Aorta (tissue), 5 donors: ENCODE measurements at regions not wholly inside any gene's neighbourhood (a gene's known extent, or its start where the extent isn't known, plus 50 kb on each side); places are given as distances from the start of the nearest gene placed in this dataset.
"Not testable (repeated sequence)": the region's sequence is repeated elsewhere in the genome, so short reads cannot be mapped to it uniquely, and the experiment has no call there.

Experiments
- ATAC-seq: fragments of 200-7000 bp; cut with Tn5 transposase; one replicate; pipeline ENCODE4 v1.9.1; 2022; ENCODE audit warnings: moderate library complexity; ENCODE audit not compliant: low FRiP score
- DNase-seq, 2 donors: peaks; one replicate each; pipeline ENCODE4 v3.0.0-alpha.2; 2020
- H3K27ac ChIP-seq, 2 donors: one replicate each; pipeline ENCODE4 v1.5.1; 2013; ENCODE audit warnings: low read length in 2 of 2, mild to moderate bottlenecking in 2 of 2, moderate library complexity in 2 of 2, control low read depth in 1 of 2, inconsistent platforms in 1 of 2, low read depth in 1 of 2
- H3K27me3 ChIP-seq, 2 donors: one replicate each; pipeline ENCODE4 v1.6.1; 2013; ENCODE audit warnings: control low read depth in 1 of 2, low read length in 1 of 2, mild to moderate bottlenecking in 1 of 2, moderate library complexity in 1 of 2; ENCODE audit not compliant: insufficient read depth in 2 of 2, control insufficient read depth in 1 of 2
- H3K36me3 ChIP-seq, 2 donors: one replicate each; pipeline ENCODE4 v1.6.1; 2013; ENCODE audit warnings: control low read depth in 1 of 2, low read length in 1 of 2, mild to moderate bottlenecking in 1 of 2; ENCODE audit not compliant: insufficient read depth in 2 of 2, control insufficient read depth in 1 of 2
- H3K4me1 ChIP-seq, 2 donors: one replicate each; pipeline ENCODE4 v1.6.1; 2013; ENCODE audit warnings: low read length in 2 of 2, control low read depth in 1 of 2, mild to moderate bottlenecking in 1 of 2, moderate library complexity in 1 of 2; ENCODE audit not compliant: insufficient read depth in 2 of 2, control insufficient read depth in 1 of 2
- H3K4me3 ChIP-seq, 2 donors: one replicate each; pipeline ENCODE4 v1.5.1; 2013; ENCODE audit warnings: low read length in 2 of 2, control low read depth in 1 of 2, mild to moderate bottlenecking in 1 of 2
- H3K9me3 ChIP-seq: one replicate; pipeline ENCODE4 v1.6.1; 2013; ENCODE audit warnings: mild to moderate bottlenecking, low read length; ENCODE audit not compliant: control insufficient read depth
- WGBS, 2 donors: extraction: QIAGEN DNeasy Blood & Tissue Kit; methylation state at CpG; one replicate each; pipeline ENCODE4 v1.1.7; 2013; 5-methylcytosine and 5-hydroxymethylcytosine counted together
- intact Hi-C, 2 donors: fragments of 100-400 bp; cut with DNase I; formaldehyde crosslinking; loops; one replicate each; pipeline versions ENCODE4 v1.14.2 to v1.15.0; 2022
- donor health status: healthy with polysubstance abuse.
- donor health status: Bipolar disorder and iron deficiency.
- donor health status: DM: no; HTN: no; CAD: no.
- donor health status: DM: no; HTN: no; CAD: no.
- donor health status: DM: yes; HTN: yes; CAD: no.

DNA sequence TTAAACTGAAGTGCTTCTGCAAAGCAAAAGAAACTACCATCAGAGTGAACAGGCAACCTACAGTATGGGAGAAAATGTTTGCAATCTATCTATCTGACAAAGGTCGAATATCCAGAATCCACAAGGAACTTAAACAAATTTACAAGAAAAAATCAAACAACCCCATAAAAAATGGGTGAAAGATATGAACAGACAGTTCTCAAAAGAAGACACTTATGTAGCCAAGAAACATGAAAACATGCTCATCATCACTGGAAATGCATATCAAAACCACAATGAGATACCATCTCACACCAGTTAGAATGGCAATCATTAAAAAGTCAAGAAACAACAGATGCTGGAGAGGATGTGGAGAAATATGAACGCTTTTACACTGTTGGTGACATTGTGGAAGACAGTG, 165.4 kb downstream of the CRPPA start:
- intact Hi-C loops, H3K9me3 ChIP-seq, H3K27ac ChIP-seq, H3K36me3 ChIP-seq, H3K4me3 ChIP-seq, ATAC-seq, DNase-seq, H3K4me1 ChIP-seq, H3K27me3 ChIP-seq: not testable (repeated sequence)
- 95 to 97% methylated on average over 2 of the region's 2 CpGs for WGBS, 2 donors

- H3K4me1 ChIP-seq, DNase-seq, H3K9me3 ChIP-seq, H3K27ac ChIP-seq, intact Hi-C loops, ATAC-seq, H3K27me3 ChIP-seq, H3K36me3 ChIP-seq, H3K4me3 ChIP-seq: not testable (repeated sequence)
- 96 to 97% methylated on average over 2 of the region's 2 CpGs for WGBS, 2 donors
Measured at GRCh38 chr7:16250655-16251054, 170.7 kb downstream of the CRPPA start.

DNA sequence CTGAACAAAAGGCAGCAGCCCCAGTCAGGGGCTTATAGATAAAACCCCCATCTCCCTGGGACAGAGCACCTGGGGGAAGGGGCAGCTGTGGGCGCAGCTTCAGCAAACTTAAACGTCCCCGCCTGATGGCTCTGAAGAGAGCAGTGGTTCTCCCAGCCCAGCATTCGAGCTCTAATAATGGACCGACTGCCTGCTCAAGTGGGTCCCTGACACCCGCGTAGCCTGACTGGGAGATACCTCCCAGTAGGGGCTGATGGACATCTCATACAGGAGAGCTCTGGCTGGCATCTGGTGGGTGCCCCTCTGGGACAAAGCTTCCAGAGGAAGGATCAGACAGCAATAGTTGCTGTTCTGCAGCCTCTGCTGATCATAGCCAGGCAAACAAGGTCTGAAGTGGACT, 172.1 kb downstream of the CRPPA start:
- WGBS, 2 donors: 94 to 98% methylated on average over 7 of the region's 7 CpGs

GRCh38 chr7:16248556-16248955, 172.8 kb downstream of the CRPPA start:
- H3K9me3 ChIP-seq, H3K27ac ChIP-seq, ATAC-seq, DNase-seq, H3K36me3 ChIP-seq, H3K4me3 ChIP-seq, H3K4me1 ChIP-seq, intact Hi-C loops, H3K27me3 ChIP-seq: not testable (repeated sequence)
- 97 to 98% methylated on average over 6 of the region's 6 CpGs for WGBS, 2 donors

More for the DNA sequence above, 172.1 kb downstream of the CRPPA start:
- intact Hi-C loops, ATAC-seq, H3K9me3 ChIP-seq, DNase-seq, H3K4me3 ChIP-seq, H3K27me3 ChIP-seq, H3K4me1 ChIP-seq, H3K27ac ChIP-seq, H3K36me3 ChIP-seq: not testable (repeated sequence)

- Histone ChIP-seq H3K4me3 (no peak overlapping the region), H3K9me3 (no peaks in the 10 kb centered on the region), H3K36me3 (no peaks in the 10 kb centered on the region), H3K27me3 (no peaks in the 10 kb centered on the region), H3K27ac (no peak overlapping the region), H3K4me1 (no peaks in the 10 kb centered on the region)
- intact Hi-C loops: no loop called here
- DNase-seq (no peak), ATAC-seq (no peak)
- 77 to 78% methylated on average over 3 of the region's 3 CpGs for WGBS, 2 donors
Measured at GRCh38 chr7:16244469-16244868, 176.9 kb downstream of the CRPPA start.

GRCh38 chr7:16242920-16243319, 178.4 kb downstream of the CRPPA start:
- no peak for DNase-seq
- no peak for ATAC-seq
- Histone ChIP-seq H3K36me3 (no peaks in the 10 kb centered on the region), H3K4me1 (no peaks in the 10 kb centered on the region), H3K4me3 (no peak overlapping the region), H3K27ac (no peak overlapping the region), H3K9me3 (no peaks in the 10 kb centered on the region), H3K27me3 (no peaks in the 10 kb centered on the region)
- 95 to 96% methylated on average over 4 of the region's 4 CpGs for WGBS, 2 donors
- intact Hi-C loops: no loop called here

GRCh38 chr7:16241017-16241416, 180.3 kb downstream of the CRPPA start:
- Histone ChIP-seq H3K4me1 (no peaks in the 10 kb centered on the region), H3K27me3 (no peaks in the 10 kb centered on the region), H3K9me3 (no peaks in the 10 kb centered on the region), H3K36me3 (no peaks in the 10 kb centered on the region), H3K27ac (no peak overlapping the region), H3K4me3 (no peak overlapping the region)
- no peak for ATAC-seq
- DNase-seq: no peak
- intact Hi-C loops: no loop called here

GRCh38 chr7:16236381-16236780, 185.0 kb downstream of the CRPPA start:
- no peak overlapping the region for H3K27ac ChIP-seq
- no peak for DNase-seq
- H3K9me3 ChIP-seq: no peaks in the 10 kb centered on the region
- intact Hi-C loops: no loop called here
- no peaks in the 10 kb centered on the region for H3K4me1 ChIP-seq
- H3K36me3 ChIP-seq: no peaks in the 10 kb centered on the region
- H3K4me3 ChIP-seq: no peak overlapping the region
- no peaks in the 10 kb centered on the region for H3K27me3 ChIP-seq
- no peak for ATAC-seq

DNA sequence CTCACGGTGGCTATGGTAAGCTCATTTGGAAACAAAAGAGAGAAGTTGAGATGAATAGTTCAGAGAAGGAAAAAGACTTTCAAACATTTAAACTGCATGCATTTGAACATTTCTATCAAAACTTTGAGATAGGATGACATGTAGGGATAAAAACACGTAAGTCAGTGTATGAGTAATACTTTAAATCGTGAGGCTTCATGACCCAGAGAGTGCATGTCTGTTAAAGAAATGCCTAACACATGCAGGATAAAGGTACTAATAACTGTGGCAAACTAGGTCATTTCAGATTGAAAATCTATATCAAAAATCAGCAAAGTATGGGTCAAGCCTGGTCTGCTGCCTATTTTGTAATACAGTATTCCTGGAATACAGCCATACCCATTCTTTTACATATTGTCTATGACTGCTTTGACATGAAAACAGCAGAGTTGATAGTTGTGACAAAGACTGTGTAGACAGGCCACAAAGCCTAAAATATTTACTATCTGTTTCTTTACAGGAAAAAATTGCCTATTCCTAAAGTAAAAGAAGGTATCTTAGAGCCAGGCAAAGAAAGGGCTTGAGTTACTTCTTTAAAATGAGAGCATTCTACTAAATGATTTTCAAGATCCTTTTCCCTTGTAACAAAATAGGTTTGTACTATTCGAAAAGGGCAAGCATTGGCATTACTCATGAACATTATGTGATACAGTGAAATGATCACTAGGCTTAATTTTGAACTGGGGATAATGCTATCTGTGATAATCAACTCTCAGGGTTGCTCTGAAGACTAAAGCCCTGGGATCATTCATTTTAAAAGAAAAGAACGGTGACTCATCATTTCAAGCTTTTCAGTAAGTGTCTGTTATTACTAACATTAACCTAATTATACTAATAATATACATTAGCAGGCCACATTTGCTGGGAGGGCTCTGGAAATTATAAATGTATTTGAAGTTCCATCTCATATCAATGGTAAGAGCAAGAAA, 185.9 kb downstream of the CRPPA start:
- no peaks in the 10 kb centered on the region for H3K36me3 ChIP-seq
- DNase-seq (no peak), ATAC-seq (no peak)
- H3K4me3 ChIP-seq: no peak overlapping the region
- 85 to 88% methylated on average over 5 of the region's 5 CpGs for WGBS, 2 donors
- H3K27me3 ChIP-seq: no peaks in the 10 kb centered on the region
- no peaks in the 10 kb centered on the region for H3K4me1 ChIP-seq
- no peak overlapping the region for H3K27ac ChIP-seq
- intact Hi-C loops: no loop called here
- no peaks in the 10 kb centered on the region for H3K9me3 ChIP-seq
